CD4-positive, CD25-positive, alpha-beta regulatory T cell (primary cell): ENCODE measurements at regions not wholly inside any gene's neighbourhood (a gene's known extent, or its start where the extent isn't known, plus 50 kb on each side); places are given as distances from the start of the nearest gene placed in this dataset.

Source experiments
- ATAC-seq, 2 donors: fragments of 150-1000 bp; cut with Tn5 transposase; one replicate each; pipeline ENCODE4 v1.10.0; 2021; ENCODE audit warnings: low read depth in 2 of 2, moderate number of reproducible peaks in 2 of 2, moderate library complexity in 1 of 2
- DNase-seq, 3 donors: peaks; one replicate each; pipeline versions ENCODE4 v3.0.0 to v3.0.0-alpha.2; 2012 to 2022; ENCODE audit warnings: mixed read lengths in 1 of 3
- H3K27ac ChIP-seq: one replicate; pipeline ENCODE4 v1.7.0; 2013; ENCODE audit warnings: mild to moderate bottlenecking, low read length; ENCODE audit not compliant: insufficient read depth, poor library complexity, severe bottlenecking
- H3K27me3 ChIP-seq: one replicate; pipeline ENCODE4 v1.7.0; 2013; ENCODE audit warnings: low read length; ENCODE audit not compliant: control insufficient read depth, insufficient read depth
- H3K36me3 ChIP-seq: one replicate; pipeline ENCODE4 v1.7.0; 2013; ENCODE audit warnings: mild to moderate bottlenecking, low read length, moderate library complexity; ENCODE audit not compliant: control insufficient read depth, insufficient read depth
- H3K4me1 ChIP-seq: 2 replicates; pipeline ENCODE4 v1.7.0; 2013; ENCODE audit warnings: mild to moderate bottlenecking, low read length; ENCODE audit not compliant: insufficient read depth, control insufficient read depth, poor library complexity, severe bottlenecking
- H3K4me3 ChIP-seq: one replicate; pipeline ENCODE4 v1.7.0; 2013; ENCODE audit warnings: low read depth, mild to moderate bottlenecking, low read length, moderate library complexity
- H3K9me3 ChIP-seq, 2 experiments: 1 replicate in 1 of 2; 2 replicates in 1 of 2; pipeline ENCODE4 v1.7.0; 2013; ENCODE audit warnings: low read length in 2 of 2, mild to moderate bottlenecking in 1 of 2, moderate library complexity in 1 of 2; ENCODE audit not compliant: control insufficient read depth in 2 of 2
- H3K27ac Mint-ChIP-seq, 3 donors: one replicate each; pipeline ENCODE4 v1.8.0; 2020 to 2022; ENCODE audit warnings: mild to moderate bottlenecking in 3 of 3, mixed read lengths in 3 of 3, moderate library complexity in 2 of 3
- H3K27me3 Mint-ChIP-seq: one replicate; pipeline ENCODE4 v1.8.0; 2022; ENCODE audit warnings: mild to moderate bottlenecking, mixed read lengths
- H3K36me3 Mint-ChIP-seq: one replicate; pipeline ENCODE4 v1.8.0; 2020; ENCODE audit warnings: mixed read lengths
- H3K4me1 Mint-ChIP-seq, 4 donors: one replicate each; pipeline ENCODE4 v1.8.0; 2020 to 2022; ENCODE audit warnings: mixed read lengths in 4 of 4, mild to moderate bottlenecking in 1 of 4
- H3K4me3 Mint-ChIP-seq, 4 donors: one replicate each; pipeline ENCODE4 v1.8.0; 2020 to 2022; ENCODE audit warnings: mild to moderate bottlenecking in 4 of 4, mixed read lengths in 4 of 4, moderate library complexity in 3 of 4
- H3K9me3 Mint-ChIP-seq, 7 donors: one replicate each; pipeline ENCODE4 v1.8.0; 2020 to 2022; ENCODE audit warnings: mixed read lengths in 7 of 7, mild to moderate bottlenecking in 3 of 7, moderate library complexity in 2 of 7

- Mint-ChIP-seq H3K4me1 (no peaks in the 10 kb centered on the region), H3K9me3 (peaks cover 3 to 27% (median 15%) of the 10 kb centered on the region in 7 donors), H3K27me3 (no peaks in the 10 kb centered on the region), H3K27ac (no peak overlapping the region), H3K36me3 (no peaks in the 10 kb centered on the region), H3K4me3 (no peak overlapping the region)
- Histone ChIP-seq H3K27me3 (no peaks in the 10 kb centered on the region), H3K4me1 (no peaks in the 10 kb centered on the region), H3K9me3 (peaks cover 0 to 4% of the 10 kb centered on the region in 2 experiments), H3K4me3 (no peak overlapping the region), H3K27ac (no peak overlapping the region), H3K36me3 (no peaks in the 10 kb centered on the region)
- ATAC-seq = no peak
- DNase-seq = no peak
These were observed 768.5 kb downstream of the NR2F2 start for GRCh38 chr15:97099040-97099439.

GRCh38 chr15:97101572-97101971, 771.1 kb downstream of the NR2F2 start:
- H3K9me3 ChIP-seq = peaks cover 3 to 4% of the 10 kb centered on the region in 2 experiments
- no peak for DNase-seq
- no peak overlapping the region for H3K27ac Mint-ChIP-seq
- H3K4me1 Mint-ChIP-seq = no peaks in the 10 kb centered on the region
- H3K27me3 ChIP-seq = no peaks in the 10 kb centered on the region
- peaks cover 1 to 36% (median 9%) of the 10 kb centered on the region in 7 donors for H3K9me3 Mint-ChIP-seq
- no peaks in the 10 kb centered on the region for H3K27me3 Mint-ChIP-seq
- no peak overlapping the region for H3K27ac ChIP-seq
- no peaks in the 10 kb centered on the region for H3K4me1 ChIP-seq
- H3K36me3 Mint-ChIP-seq = no peaks in the 10 kb centered on the region
- no peak for ATAC-seq
- no peaks in the 10 kb centered on the region for H3K36me3 ChIP-seq
- H3K4me3 ChIP-seq = no peak overlapping the region
- no peak overlapping the region for H3K4me3 Mint-ChIP-seq

- H3K27ac Mint-ChIP-seq = no peak overlapping the region
- peaks cover 0 to 26% (median 10%) of the 10 kb centered on the region in 7 donors for H3K9me3 Mint-ChIP-seq
- H3K4me1 ChIP-seq = no peaks in the 10 kb centered on the region
- H3K9me3 ChIP-seq = no peaks in the 10 kb centered on the region
- no peak overlapping the region for H3K27ac ChIP-seq
- no peaks in the 10 kb centered on the region for H3K27me3 Mint-ChIP-seq
- H3K36me3 Mint-ChIP-seq = no peaks in the 10 kb centered on the region
- ATAC-seq = no peak
- no peaks in the 10 kb centered on the region for H3K36me3 ChIP-seq
- H3K4me3 Mint-ChIP-seq = no peak overlapping the region
- no peaks in the 10 kb centered on the region for H3K27me3 ChIP-seq
- H3K4me3 ChIP-seq = no peak overlapping the region
- no peaks in the 10 kb centered on the region for H3K4me1 Mint-ChIP-seq
- DNase-seq = no peak
These were observed 784.6 kb downstream of the NR2F2 start for GRCh38 chr15:97114900-97115760.

- H3K36me3 Mint-ChIP-seq = no peaks in the 10 kb centered on the region
- H3K4me1 Mint-ChIP-seq = no peaks in the 10 kb centered on the region
- Histone ChIP-seq H3K36me3 (no peaks in the 10 kb centered on the region), H3K4me1 (no peaks in the 10 kb centered on the region), H3K27ac (no peak overlapping the region), H3K27me3 (no peaks in the 10 kb centered on the region), H3K9me3 (no peaks in the 10 kb centered on the region), H3K4me3 (no peak overlapping the region)
- ATAC-seq (no peak), DNase-seq (no peak)
- peaks cover 0 to 31% (median 10%) of the 10 kb centered on the region in 7 donors for H3K9me3 Mint-ChIP-seq
- H3K4me3 Mint-ChIP-seq = no peak overlapping the region
- H3K27me3 Mint-ChIP-seq = no peaks in the 10 kb centered on the region
- no peak overlapping the region for H3K27ac Mint-ChIP-seq
These were observed 785.2 kb downstream of the NR2F2 start for GRCh38 chr15:97115761-97116070.

- no peak for ATAC-seq
- no peak overlapping the region for H3K27ac Mint-ChIP-seq
These were observed 794.3 kb downstream of the NR2F2 start for GRCh38 chr15:97124790-97125189.

GRCh38 chr15:97126553-97127233, 796.2 kb downstream of the NR2F2 start:
- Mint-ChIP-seq H3K4me1 (no peaks in the 10 kb centered on the region), H3K4me3 (no peak overlapping the region), H3K27me3 (peaks cover 5% of the 10 kb centered on the region), H3K9me3 (peaks cover 0 to 15% (median 9%) of the 10 kb centered on the region in 7 donors), H3K36me3 (no peaks in the 10 kb centered on the region), H3K27ac (no peak overlapping the region)
- Histone ChIP-seq H3K27me3 (no peaks in the 10 kb centered on the region), H3K27ac (no peak overlapping the region), H3K4me1 (no peaks in the 10 kb centered on the region), H3K4me3 (no peak overlapping the region), H3K9me3 (peaks cover 3 to 10% of the 10 kb centered on the region in 2 experiments), H3K36me3 (no peaks in the 10 kb centered on the region)
- DNase-seq (no peak), ATAC-seq (no peak)

More at GRCh38 chr15:97124790-97125189, 794.3 kb downstream of the NR2F2 start:
- H3K4me3 ChIP-seq = no peak overlapping the region
- H3K4me1 ChIP-seq = no peaks in the 10 kb centered on the region
- H3K9me3 ChIP-seq = peaks cover 3 to 10% of the 10 kb centered on the region in 2 experiments
- no peak overlapping the region for H3K4me3 Mint-ChIP-seq
- peaks cover 0 to 27% (median 3%) of the 10 kb centered on the region in 7 donors for H3K9me3 Mint-ChIP-seq
- H3K27me3 ChIP-seq = no peaks in the 10 kb centered on the region
- no peaks in the 10 kb centered on the region for H3K4me1 Mint-ChIP-seq
- DNase-seq = no peak
- H3K36me3 Mint-ChIP-seq = no peaks in the 10 kb centered on the region
- no peaks in the 10 kb centered on the region for H3K36me3 ChIP-seq
- no peak overlapping the region for H3K27ac ChIP-seq
- H3K27me3 Mint-ChIP-seq = peaks cover 5% of the 10 kb centered on the region

GRCh38 chr15:97129674-97130073, 799.2 kb downstream of the NR2F2 start:
- peaks cover 5% of the 10 kb centered on the region for H3K27me3 Mint-ChIP-seq
- Histone ChIP-seq H3K36me3 (no peaks in the 10 kb centered on the region), H3K27ac (no peak overlapping the region), H3K4me1 (no peaks in the 10 kb centered on the region), H3K4me3 (no peak overlapping the region), H3K27me3 (no peaks in the 10 kb centered on the region), H3K9me3 (peaks cover 3 to 10% of the 10 kb centered on the region in 2 experiments)
- H3K4me1 Mint-ChIP-seq = no peaks in the 10 kb centered on the region
- DNase-seq (no peak), ATAC-seq (no peak)
- H3K4me3 Mint-ChIP-seq = no peak overlapping the region
- H3K27ac Mint-ChIP-seq = no peak overlapping the region
- H3K9me3 Mint-ChIP-seq = peaks cover 0 to 20% (median 10%) of the 10 kb centered on the region in 7 donors
- no peaks in the 10 kb centered on the region for H3K36me3 Mint-ChIP-seq
